ENCODE measurements at regions not wholly inside any gene's neighbourhood (a gene's known extent, or its start where the extent isn't known, plus 50 kb on each side); places are given as distances from the start of the nearest gene placed in this dataset.
A peak's percentile ranks its signal among the peaks of the same experiment; 100 is the strongest.

GRCh38 chrX:100512471-100512870 lies 72.3 kb upstream of the TNMD start:
- no peak for DNase-seq (ENCODE audit: extremely low read depth, low read depth)
- peak; percentile 54 for TF ChIP-seq CTCF (IDR thresholded peaks at IDR 0.05; ENCODE audit: low read depth, low read length)

GRCh38 chrX:100494646-100495370 lies 84.7 kb upstream of the PCDH19 start:
- DNase-seq (ENCODE audit: extremely low read depth, low read depth) = no peak
- TF ChIP-seq CTCF (IDR thresholded peaks at IDR 0.05; ENCODE audit: low read depth, low read length) = no peak

- no peak for TF ChIP-seq CTCF (IDR thresholded peaks at IDR 0.05; ENCODE audit: low read depth, low read length)
- no peak for DNase-seq (ENCODE audit: extremely low read depth, low read depth)
Observed at GRCh38 chrX:100491174-100491573, 81.1 kb upstream of the PCDH19 start.

GRCh38 chrX:100487795-100488194 lies 77.7 kb upstream of the PCDH19 start:
- no peak for TF ChIP-seq CTCF (IDR thresholded peaks at IDR 0.05; ENCODE audit: low read depth, low read length)
- no peak for DNase-seq (ENCODE audit: extremely low read depth, low read depth)

GRCh38 chrX:100484971-100485370 lies 74.9 kb upstream of the PCDH19 start:
- no peak for DNase-seq (ENCODE audit: extremely low read depth, low read depth)
- no peak for TF ChIP-seq CTCF (IDR thresholded peaks at IDR 0.05; ENCODE audit: low read depth, low read length)

GRCh38 chrX:100479329-100479728 lies 69.3 kb upstream of the PCDH19 start:
- DNase-seq (ENCODE audit: extremely low read depth, low read depth) = no peak
- TF ChIP-seq CTCF (IDR thresholded peaks at IDR 0.05; ENCODE audit: low read depth, low read length) = no peak

GRCh38 chrX:100478714-100479306 lies 68.7 kb upstream of the PCDH19 start:
- DNase-seq (ENCODE audit: extremely low read depth, low read depth) = no peak

More at GRCh38 chrX:100478714-100479306, 68.7 kb upstream of the PCDH19 start:
- no peak for TF ChIP-seq CTCF (IDR thresholded peaks at IDR 0.05; ENCODE audit: low read depth, low read length)

Data from AG09319 (cell line).